Activated CD8-positive, alpha-beta memory T cell treated with anti-CD3 and anti-CD28 coated beads for 24 hours (primary cell): ENCODE measurements at regions not wholly inside any gene's neighbourhood (a gene's known extent, or its start where the extent isn't known, plus 50 kb on each side); places are given as distances from the start of the nearest gene placed in this dataset.

ENCODE experiments used
- DNase-seq: peaks from one replicate; pipeline ENCODE4 v3.0.0-alpha.2; 2020

DNA sequence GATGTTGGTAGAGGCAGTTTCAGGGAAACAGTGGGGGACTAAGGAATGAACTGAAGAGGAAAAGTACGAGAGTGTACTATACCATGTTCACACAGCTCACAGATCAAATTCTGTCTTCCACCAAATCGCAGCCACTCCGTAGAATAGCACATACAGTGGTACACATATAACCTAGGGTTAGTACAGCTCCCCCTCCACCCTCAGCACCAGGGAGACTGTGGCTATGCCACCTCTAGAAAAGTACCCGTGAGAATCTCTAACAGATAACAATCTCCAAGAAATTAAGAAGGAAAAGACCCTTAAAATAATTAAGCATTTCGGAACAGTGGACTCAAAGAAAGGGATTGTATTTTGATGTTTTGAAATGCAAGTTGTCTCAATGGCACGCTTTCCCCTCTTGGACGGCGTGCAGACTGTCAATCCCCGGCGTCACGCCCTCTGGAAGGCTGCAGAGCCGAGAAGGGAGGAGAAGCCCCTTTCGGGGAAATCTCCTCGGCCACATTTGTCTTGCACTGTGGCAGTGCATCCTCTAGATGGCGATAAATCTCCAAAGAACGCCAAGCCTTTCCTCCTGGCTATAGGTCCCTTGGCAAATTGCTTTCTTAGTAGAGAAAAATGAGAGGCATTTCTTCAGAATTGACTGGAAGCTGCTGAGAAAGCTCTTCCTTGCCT lies 345.0 kb downstream of the REEP3 start:
- peak; percentile 65 for DNase-seq

DNA sequence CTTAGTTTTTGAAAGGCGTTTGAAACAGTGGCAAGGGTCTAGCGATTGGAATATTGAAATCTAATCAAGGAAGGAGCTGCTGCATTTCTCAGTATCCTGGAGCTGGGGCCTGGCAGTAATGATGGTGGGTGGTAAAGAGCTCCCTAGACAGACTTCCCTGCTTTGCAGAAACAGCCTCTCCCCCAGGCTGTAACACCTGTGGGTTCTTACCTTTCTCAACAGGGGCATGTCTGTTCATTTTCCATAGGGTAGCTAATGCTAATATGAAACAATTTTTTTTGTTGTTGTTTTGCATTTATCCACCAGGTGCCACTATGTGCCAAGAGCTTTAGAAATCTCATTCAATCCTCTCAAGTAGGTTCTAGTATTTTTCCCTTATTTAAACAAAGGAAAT lies 345.5 kb downstream of the REEP3 start:
- DNase-seq: no peak

DNA sequence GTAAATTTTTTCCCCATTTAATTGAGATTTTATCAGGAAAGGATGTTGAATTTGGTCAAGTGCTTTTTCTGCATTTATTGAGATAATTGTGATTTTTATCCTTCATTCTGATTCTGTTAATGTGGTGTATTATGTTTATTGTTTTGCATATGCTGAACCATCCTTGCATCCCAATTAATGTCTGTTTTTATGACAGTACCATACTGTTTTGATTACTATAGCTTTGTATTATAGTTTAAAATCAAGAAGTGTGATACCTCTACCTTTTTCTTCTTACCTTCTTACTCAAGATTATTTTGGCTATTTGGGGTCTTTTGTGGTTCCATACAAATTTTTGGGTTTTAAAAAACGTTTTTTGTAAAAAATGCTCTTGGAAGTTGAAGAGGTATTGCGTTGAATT lies 357.2 kb downstream of the REEP3 start:
- no peak for DNase-seq

DNA sequence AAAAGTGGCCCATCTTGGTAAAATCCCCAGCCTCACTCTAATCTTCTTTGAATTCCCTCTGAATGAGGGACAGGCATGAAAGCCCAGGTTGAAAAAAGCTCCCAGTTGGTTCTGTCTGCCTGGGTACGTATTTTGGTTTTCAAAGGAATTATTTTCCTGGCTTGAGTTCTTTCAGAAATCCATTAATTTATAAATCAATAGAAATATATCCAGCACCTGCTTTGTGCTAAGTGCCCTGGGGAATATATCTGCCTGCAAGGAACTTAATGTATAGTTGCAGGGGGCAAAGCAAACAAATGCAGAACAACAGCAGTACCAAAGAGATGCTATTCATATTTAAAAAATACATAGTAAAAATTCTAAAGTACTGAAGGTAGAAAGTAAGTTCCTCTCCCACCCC lies 362.7 kb downstream of the REEP3 start:
- DNase-seq: no peak

DNA sequence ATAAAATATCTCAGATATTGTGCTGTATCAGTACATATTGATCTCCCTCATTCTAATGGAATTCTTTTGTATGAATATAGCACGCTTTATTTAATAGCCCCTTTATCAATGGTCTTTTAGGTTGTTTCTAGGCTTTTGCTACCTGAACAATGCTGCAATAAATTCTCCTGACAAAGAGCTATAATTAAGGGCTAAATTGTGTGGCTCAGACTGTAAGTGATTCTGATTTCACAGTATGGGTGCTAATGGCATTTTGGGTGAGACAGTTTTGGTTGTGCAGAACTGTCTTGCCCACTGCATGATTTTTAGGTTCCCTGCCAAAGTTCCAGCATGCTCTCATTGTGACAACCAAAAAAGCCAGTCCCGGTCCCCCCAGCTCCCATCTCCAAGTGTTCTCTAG lies 363.2 kb downstream of the REEP3 start:
- DNase-seq: no peak

DNA sequence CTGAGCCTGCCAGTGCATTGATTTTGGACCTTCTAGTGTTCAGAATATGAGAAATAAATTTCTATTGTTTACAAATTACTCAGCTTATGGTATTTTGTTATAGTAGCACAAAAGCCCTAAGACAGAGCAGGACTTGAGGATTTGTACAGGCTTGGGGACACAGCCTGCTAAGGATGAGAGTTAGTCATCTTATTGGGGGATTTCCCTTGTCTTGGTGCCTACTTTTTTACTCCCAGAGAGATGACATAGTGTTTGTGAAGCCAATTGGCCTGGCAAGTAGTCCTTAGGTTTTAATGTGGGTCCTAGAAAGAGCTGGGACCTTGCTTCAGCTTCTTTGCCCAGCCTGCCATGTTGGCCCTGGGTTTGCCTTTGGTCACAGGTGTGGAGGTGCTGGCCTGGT lies 364.0 kb downstream of the REEP3 start:
- no peak for DNase-seq

DNA sequence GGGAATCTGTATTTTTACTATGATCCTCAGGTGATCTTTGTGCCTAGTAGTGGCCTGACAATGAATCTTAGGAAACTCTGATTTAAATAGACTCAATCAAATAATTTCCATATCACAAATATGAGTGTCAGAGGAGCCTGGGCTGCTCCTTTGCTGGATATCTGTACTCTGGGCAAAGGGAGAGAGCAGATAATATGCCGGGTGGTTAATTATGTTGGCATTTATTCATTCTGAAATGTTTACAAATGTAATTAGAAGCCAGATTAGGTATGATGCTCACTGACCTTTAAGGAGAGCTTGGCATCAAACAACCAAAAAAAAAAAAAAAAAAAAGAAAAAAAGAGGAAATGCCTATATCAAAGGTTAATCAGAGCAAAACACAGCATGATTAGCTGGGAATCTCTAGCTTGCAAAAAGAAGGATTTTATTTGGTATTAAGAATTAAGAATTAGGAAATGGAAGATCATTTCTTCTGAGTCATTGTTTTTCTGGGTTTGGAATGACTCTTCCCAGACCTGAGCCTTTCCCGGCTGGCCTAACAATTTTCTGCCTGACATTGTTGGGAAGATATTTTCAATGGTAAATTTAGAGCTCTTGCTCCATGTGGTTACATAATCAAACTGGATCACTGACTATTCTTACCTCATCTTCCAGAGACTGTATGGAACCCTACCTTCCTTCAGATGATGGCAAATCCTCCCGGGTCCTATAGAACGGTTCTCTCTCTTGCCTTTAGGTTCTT lies 365.3 kb downstream of the REEP3 start:
- DNase-seq: no peak

DNA sequence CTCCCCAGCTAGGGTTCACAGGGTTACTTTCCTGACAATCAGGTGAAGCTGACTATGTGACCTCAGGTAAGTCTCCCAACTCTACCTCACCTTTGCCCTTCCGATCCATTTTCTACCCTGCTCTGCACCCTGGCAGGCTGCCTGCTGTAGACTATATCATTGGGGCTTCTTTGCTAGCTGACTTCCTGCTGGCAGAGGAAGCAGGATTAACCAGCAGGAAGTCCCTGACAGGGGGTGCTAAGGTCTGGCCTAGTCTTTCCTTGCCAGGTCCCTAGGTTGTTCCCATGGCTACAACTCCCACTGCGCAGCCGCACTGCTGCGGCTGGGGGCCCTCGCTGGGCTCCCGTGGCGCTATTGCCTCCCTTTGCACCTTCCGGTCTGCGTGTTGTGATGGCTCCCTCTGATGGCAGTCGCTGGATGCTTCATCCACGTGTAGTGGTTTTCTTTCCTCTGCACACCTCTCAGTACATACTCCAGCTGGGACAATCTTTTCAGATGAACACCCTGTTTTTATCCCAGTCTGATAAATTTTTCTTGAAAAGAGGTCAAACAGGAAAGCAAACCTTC lies 365.9 kb downstream of the REEP3 start:
- no peak for DNase-seq

DNA sequence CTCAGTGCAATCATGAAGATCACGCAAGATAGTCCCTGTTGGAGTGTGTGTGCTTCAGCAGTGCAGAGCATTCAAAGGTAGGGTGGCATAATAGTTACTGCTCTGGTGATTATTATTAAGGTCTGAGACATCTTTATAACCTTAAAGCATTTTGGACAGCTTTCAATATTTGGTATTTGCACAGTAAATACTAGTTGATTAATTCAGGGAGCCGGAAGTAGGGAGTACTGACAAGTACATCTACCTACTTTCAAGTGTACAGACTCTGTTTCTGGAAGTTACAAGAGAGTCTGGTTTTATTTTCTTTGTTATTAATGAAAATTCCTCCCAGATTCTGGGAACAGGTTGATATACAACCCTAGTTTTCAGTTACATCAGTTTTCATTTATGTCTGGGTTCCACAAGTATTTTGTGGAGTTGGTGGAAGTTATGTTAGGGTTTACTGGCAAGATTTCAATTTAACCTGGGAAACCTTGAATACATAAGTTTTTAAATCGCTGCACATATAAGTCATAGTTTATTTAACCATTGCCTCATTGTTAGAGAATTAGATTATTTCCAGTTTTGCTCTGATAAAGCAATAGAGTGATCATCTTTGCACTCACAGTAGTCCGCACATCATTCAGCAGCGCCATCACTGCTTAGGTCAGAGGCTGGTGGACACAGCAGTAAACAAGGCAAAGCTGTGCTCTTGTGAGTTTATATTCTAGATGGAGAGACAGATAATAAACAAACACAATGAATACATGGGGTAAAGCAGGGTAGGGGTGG lies 366.6 kb downstream of the REEP3 start:
- DNase-seq: no peak

DNA sequence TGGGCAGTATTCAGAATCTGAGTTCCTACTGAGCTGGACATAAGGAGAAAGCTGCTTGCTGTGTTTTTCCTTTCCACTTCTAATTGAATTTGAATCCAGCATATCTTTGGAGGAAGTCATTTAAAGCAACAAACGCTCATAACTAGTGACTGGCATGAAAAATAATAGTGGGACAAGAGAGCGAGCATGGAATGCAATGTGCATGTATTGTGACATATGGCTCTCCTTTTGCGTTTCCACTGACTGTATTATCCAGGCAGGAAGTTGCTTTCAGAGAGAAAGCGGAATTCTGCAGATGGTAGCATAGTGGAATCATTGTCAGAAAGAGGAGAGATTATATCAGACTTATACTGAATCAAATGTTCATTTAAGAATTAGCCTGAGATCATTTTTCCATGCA lies 368.6 kb downstream of the REEP3 start:
- DNase-seq: no peak

DNA sequence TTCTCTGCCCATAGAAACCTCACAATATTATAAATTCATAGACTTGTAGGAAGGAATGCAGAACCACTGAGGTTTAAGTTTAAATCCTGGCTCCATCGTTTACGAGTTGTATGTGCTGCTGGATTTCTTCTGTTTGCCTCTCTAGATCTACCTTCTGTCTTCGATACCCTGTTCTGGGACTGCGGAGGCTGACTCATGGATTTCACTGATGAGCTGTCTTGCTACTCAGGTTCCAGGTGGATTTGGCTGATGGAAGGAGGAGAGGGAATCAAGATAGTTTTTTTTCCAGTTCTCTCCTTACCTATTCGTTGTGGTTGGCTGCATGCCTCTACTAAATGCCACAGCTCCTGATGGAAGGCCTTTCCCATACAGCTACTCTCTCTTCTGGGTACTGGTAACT lies 375.8 kb downstream of the REEP3 start:
- no peak for DNase-seq

DNA sequence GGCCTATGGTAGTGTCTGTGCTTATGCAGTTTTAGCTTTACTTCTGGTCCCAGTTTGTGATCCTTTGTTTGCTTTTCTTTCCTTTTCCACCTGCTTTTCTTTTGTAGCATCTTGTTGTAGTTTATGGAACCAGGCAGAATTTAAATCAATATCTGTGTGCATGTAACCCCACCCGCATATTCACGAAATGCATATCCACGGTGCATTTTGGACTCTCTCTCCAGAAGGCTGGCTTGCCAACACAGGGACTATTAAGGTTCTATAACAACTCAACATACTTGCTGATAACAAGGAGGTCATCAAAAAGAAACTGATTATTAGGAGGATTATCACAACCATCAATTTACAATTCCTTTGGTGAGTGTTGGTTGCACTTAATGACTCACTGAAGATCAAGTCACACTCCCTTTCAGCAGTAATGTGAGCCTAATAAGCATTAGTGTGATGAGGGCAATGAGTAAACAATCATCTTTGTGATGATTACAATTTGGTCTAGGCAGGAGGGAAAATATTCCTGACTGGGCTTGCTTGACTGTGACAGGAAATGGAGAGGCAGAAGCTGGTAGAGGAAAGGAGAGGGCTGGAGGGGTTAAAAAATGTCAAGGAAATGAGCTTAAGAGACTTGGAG lies 378.6 kb downstream of the REEP3 start:
- no peak for DNase-seq

DNA sequence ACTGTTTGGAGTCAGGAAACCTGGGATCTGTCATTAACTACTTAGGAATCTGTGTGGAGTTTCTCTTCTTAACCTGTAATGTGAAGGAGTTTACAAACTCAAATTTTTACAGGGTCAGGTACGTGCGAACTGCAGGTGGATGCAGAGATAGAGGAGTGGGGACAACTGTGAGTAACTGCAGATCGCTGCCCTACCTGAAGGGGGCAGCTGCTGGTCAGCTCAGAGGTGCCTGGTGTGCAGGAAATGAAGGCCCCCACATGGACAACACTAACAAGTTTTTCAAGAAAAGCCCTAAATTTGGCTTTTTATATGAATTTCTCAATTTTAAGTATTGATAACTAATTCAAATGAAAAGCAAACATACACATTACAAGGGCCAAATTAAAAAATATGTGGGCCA lies 380.0 kb downstream of the REEP3 start:
- DNase-seq: no peak

DNA sequence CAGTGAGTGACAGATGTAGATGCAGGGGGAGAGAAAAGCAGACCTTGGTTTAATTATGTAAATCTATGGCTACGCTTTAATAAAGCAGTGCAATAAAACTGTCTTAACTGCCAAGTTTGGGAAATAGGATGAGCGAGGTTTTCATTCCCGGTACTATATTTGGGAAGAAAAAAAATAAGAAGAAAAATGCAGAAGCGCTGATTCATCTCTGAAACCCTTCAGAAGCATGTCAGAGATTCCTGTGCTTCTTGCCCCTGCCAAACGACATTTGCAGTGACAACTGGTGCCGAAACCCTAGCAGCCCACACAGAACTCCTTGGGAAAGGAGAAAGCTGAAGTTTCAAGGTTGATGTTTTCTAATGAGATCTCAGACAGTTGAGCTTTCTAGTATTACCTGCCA lies 380.7 kb downstream of the REEP3 start:
- DNase-seq: no peak

DNA sequence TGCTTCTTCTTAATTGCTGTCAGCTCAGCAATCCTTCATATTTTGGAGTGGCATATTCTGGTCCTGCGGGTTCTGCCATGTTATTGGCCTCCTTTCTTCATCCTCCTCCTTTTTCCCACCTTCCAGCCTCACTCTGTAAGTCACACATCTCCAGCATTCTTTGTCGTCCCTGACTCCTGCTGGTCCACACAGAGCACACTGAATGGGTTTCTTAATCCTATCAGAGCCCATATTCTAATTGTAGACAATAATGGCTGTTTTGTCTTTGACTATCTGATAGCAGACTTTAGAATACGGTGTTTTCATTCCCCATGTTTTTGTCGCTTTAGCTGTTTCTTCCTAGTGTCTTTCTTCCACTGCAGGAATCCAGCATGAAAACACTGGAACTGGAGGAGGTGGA lies 389.6 kb downstream of the REEP3 start:
- DNase-seq: no peak

DNA sequence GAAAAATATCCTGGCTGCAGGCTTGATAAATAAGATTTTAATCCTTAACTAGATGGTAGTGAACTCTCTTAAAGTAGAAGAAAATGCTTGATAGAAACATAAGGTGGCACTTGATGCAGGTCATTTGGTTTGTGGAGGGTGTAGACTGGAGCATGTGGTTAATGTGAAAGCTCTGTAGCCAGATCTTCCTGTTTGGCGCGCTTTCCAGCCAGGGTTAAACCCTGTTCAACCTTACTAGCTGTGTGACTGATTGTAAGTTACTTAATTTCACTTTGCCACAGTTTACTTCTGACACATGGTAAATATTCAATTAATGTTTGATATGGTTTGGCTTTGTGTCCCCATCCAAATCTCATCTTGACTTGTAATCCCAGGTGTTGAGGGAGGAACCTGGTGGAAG lies 394.0 kb downstream of the REEP3 start:
- no peak for DNase-seq

DNA sequence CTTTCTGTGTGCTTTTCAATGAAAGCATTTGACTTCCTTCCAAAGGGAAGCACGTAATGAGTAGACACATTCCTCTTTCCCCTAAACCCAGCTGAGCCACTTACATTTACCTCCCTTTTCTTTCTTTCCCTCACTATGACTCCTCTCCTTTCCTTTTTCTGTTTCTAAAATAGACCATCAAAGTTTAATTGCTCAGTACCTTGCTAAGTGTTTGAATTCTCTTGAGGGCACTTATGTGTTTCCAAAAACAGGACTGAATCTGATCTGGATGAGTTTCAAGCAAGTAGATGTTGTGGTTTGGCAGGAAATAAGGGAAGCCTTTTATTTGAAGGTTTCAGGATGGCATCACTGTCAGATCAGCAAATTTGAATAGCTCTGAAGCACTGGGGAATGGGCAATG lies 396.2 kb downstream of the REEP3 start:
- no peak for DNase-seq

DNA sequence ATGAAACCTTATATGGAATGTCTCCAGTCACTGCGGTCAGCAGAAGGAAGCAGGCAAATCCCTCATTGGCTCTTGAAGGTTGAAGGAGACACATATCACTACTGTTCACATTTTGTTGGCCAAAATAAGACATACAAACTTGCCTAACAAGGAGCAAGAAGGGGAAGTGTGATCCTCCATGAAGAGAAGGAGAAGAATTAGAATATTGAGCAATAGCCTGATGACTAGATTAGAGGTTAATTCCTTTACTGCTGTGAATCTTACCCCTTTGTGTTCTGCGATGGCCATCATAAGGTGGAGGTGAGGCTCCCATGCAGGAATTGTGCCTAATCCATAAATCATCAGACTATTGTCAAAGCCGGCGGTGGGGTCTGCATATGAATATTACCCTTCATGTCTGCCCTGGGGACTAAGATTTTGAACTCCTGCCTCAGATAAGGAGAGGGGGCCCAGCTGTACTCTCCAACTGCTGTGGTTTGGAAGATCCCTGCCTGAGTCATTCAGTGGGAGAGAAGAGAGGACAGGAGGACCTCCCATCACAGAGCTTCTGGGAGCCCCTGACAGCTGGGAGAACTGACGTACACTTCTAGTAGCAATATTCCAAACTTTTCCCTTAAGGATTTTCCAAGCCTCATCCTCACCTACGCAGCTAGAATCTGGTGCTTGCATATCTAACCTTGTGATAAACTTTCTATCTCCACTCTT lies 398.5 kb downstream of the REEP3 start:
- no peak for DNase-seq

DNA sequence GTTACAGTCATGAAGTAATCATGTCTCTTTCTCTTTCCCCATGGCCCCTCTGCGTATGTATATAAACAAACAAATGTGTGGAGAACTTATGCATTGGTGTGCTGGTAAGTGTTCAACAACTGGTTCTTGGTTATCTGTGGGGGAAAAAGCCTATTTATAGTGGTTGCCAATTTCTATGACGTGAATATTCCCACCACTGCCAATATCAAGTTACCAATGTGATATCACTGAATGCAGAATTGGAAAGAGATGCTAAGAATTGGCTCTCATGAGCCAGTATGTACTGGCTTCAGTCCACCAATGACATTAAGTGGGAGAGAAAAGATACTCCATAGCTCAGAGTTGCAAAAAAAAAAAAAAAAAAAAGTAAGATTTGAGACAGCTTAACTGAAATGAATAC lies 399.7 kb downstream of the REEP3 start:
- DNase-seq: no peak

DNA sequence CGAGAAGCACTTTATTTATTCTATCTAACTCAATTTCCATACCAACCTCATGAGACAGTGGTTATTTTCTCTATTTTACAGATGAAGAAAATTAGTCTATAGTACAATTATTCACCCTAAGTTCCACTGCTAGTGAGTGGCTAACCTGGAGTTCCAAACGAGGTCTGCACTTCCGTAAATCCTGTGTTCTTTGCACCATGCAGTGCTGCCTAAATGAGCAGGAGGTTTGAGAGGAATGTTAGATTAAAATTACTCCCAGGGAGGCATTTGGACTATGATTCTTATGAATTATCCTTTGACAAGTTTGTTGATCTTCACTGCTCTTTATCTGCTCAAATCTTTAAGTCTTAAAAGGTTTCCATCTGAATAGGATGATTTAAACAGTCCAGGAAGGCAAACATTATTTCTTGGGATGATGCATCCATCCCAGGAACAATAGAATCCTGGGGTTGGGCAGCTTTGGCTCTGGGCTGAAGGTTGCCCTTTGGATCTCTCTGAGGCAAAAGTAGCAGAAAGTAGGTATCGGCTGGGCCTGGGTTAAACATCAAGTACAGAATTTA lies 400.8 kb downstream of the REEP3 start:
- no peak for DNase-seq

DNA sequence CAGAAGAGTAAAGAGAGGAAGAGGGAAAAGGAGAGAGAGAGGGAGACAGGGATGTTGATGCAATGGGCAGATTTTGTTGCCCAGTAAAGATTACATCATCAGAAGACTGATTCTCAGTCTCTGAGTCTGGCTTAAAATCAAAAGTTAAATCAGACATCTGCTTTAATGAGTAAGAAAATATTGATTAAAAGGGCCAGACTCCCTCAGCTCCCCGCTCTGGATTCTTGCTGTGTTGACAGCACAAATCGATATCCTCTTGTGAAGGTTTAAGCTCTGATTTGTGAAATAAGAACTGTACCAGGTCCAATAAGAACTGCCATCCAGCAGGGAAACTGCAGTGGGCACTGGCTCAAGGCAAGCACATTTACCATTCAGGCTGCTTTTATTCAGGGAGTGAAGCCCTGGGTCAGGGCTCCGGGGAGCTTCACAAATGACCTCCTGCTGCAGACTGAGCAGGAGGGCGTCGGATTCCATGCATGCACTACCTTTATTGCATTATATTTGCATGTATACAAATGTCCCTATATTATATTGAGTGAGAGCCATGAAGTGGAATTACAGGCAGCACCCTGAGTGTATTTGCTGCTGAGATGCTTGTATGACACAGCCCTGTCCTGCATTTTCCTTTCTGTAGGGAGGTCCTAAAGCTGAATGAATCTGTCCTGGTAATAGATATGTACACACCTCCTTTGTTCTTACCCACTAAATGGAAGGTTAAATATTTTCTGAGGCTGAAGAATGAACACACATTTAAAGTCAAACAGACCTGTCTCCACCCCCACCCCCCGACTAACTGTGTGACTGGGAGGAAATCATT lies 401.5 kb downstream of the REEP3 start:
- no peak for DNase-seq
